GM12891 (cell line): ENCODE measurements at regions not wholly inside any gene's neighbourhood (a gene's known extent, or its start where the extent isn't known, plus 50 kb on each side); places are given as distances from the start of the nearest gene placed in this dataset.

Source experiments
- PAX5 ChIP-seq: IDR thresholded peaks from 2 replicates; pipeline ENCODE4 v1.6.1; 2011; ENCODE audit warnings: low read length, moderate library complexity, mild to moderate bottlenecking; ENCODE audit not compliant: insufficient read depth, severe bottlenecking
- POLR2A ChIP-seq: IDR thresholded peaks from 2 replicates; pipeline ENCODE4 v1.6.1; 2011; ENCODE audit warnings: low read depth, low read length, control low read depth
- POLR2AphosphoS5 ChIP-seq: IDR thresholded peaks from 2 replicates; pipeline ENCODE4 v1.6.1; 2011; ENCODE audit warnings: low read depth, low read length, control low read depth
- POU2F2 ChIP-seq: IDR thresholded peaks from 2 replicates; pipeline ENCODE4 v1.6.1; 2011; ENCODE audit warnings: low read depth, mild to moderate bottlenecking, control low read depth, low read length, moderate library complexity
- SPI1 ChIP-seq: IDR thresholded peaks from 2 replicates; pipeline ENCODE4 v1.6.1; 2011; ENCODE audit warnings: low read depth, low read length, control low read depth
- TAF1 ChIP-seq: IDR thresholded peaks from 2 replicates; pipeline ENCODE4 v1.6.1; 2011; ENCODE audit warnings: low read depth, low read length, control low read depth

- TF ChIP-seq POLR2AphosphoS5, result no peak
- TF ChIP-seq SPI1, result no peak
- no peak for TF ChIP-seq POLR2A
- TF ChIP-seq TAF1, result no peak
- no peak for TF ChIP-seq POU2F2
- no peak for TF ChIP-seq PAX5
Observed at GRCh38 chr6:20013066-20013861, 176.1 kb downstream of the ID4 start.
